ENCODE measurements at regions not wholly inside any gene's neighbourhood (a gene's known extent, or its start where the extent isn't known, plus 50 kb on each side); places are given as distances from the start of the nearest gene placed in this dataset.
"Not testable (repeated sequence)": the region's sequence is repeated elsewhere in the genome, so short reads cannot be mapped to it uniquely, and the experiment has no call there.

DNA sequence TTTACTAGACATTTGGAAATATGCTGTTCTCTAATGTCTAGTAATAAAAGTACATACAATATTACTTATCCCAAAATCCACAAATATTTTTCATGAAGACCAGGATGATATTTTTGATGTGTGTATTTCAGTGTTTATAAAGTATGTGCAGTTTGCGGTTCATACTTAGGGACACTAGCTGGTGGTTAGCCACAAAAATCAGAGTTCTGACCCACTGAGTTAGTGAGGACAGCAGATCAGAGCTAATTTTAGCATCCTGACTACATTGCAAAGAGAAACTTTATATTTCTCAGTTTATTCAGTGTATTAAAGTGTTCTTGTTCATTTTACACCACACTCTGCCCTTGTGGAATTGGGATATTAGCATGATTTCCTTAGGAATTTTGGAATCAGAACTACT, 655.3 kb downstream of the HTR1A start:
- no peak for DNase-seq

DNA sequence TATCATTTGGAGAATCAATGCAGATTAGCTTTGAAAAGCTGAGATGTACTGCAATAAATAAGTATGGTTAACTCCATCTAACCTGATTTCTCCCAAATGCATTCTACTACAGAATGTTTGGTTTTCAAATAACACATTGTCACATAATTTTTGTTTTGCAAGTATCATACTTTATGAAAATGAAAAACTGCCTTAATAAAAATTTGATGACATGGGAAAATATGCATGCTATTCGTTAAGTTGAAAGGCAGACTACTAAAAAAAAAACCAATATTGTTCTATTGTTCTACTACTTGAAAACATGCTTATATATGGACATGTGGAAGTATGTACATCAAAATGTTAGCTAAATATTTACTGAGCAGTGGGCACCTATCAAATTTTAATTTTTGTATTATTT, 668.9 kb downstream of the HTR1A start:
- DNase-seq: no peak

DNA sequence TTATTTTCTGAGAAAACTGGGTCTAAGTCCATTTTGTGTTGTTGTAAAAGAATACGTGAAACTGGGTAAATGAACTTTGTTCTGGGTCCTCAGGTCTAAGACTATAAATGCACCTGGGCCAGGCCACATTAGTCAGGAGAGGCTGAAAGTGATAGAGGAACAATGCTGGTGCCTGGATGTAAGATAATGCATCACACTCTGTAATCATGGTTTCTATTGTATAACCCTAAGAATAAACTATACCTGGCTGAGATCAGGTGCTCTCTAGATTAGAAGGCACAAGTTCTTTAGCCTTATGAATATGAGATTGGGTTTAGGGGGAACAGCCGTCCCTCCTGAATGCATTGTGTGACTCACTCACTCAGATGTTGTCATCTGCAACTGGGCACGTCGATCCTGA, 675.5 kb downstream of the HTR1A start:
- no peak for DNase-seq

GRCh38 chr5:63263411-63263810, 684.8 kb downstream of the LRRC70 start:
- DNase-seq: no peak

GRCh38 chr5:63262185-63262981, 683.8 kb downstream of the LRRC70 start:
- DNase-seq: no peak

DNA sequence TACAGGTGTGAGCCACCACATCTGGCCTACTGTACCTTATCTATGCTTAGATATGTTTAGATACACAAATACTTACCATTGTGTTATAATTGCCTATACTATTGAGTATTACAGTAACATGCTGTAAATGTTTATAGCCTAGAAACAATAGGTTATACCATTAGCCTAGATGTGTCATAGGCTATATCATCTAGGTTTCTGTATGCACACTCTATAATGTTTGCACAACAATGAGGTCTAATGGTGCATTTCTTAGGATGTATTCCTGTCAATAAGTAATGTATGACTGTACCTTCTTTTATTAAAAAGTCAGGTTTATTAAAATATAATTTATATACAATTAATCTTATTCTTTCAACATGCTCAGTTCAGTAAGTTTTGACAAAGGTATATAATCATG, 683.1 kb downstream of the LRRC70 start:
- no peak for DNase-seq

- no peak for DNase-seq
These were observed 677.0 kb downstream of the LRRC70 start for GRCh38 chr5:63255594-63255993.

GRCh38 chr5:63250939-63251338, 672.3 kb downstream of the LRRC70 start:
- DNase-seq: no peak

- DNase-seq: no peak
These were observed 671.3 kb downstream of the LRRC70 start for GRCh38 chr5:63249960-63250359.

- DNase-seq: no peak
These were observed 669.0 kb downstream of the LRRC70 start for GRCh38 chr5:63247651-63248050.

DNA sequence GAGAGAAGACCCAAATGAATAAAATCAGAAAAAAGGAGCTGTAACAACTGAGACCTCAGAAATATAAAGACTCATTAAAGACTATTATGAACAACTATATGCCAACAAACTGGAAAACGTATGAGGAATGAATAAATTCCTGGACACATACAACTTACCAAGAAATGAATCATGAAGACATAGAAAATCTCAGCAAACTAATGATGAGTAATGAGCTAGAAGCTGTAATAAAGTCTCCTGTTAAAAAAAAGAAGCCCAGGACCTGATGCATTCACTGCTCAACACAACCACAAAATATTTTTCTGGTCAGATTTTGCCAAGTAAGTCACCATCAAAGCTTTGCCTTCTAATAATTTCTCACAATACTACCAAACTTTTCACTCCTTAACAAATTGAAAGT, 666.7 kb downstream of the LRRC70 start:
- DNase-seq: no peak

DNA sequence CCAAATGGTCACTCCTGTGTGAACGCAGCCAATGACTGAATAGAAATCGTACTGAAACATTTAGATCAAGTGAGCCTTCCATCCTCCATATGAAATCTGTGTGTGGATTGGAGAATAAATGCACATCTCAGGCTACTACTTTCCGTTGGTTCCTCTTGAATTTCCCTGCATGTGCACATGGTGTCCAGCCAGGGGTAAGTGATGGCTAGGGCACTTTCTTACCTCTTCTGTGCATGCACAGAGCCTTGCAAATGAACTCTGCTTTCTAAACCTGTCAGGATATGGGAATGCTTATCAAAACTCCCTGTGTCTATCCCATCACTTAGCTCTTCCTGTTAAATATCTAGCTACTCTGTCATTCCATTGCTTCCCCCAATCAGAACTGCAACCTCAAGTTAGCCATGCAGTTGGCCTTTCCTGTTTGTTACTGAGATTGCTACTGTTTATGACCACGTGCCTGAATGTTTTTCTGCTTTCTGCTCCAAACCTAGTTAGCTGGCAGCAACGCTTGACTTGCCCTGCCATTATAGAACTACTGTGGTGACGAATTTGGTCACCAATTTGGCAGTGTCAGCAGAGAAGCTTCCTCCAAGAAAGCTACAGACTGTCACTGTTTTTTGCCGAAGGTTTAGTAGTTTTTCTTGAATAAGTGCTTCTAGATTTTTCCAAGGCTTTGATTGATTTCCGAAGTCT, 661.6 kb downstream of the LRRC70 start:
- no peak for DNase-seq

GRCh38 chr5:63233911-63234310, 655.3 kb downstream of the LRRC70 start:
- no peak for DNase-seq

- DNase-seq: no peak
These were observed 654.7 kb downstream of the LRRC70 start for GRCh38 chr5:63233361-63233760.

DNA sequence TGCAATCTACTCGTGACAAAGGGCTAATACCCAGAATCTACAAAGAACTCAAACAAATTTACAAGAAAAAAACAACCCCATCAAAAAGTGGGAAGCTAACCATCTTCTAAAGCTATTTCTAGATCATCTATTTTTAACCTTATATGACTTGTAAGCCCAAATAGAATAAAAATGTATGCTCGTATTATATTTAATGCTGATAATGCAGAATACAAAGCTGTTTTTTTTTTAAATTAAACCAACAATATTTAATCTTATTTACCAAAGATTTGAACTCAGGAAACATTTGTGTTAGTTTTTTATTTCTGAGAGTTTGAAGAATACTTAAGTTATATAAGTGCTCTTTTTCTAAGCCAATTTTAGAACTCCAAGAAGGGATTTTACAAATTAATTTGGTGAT, 652.1 kb downstream of the LRRC70 start:
- no peak for DNase-seq

GRCh38 chr5:63228154-63228553, 649.5 kb downstream of the LRRC70 start:
- no peak for DNase-seq

DNA sequence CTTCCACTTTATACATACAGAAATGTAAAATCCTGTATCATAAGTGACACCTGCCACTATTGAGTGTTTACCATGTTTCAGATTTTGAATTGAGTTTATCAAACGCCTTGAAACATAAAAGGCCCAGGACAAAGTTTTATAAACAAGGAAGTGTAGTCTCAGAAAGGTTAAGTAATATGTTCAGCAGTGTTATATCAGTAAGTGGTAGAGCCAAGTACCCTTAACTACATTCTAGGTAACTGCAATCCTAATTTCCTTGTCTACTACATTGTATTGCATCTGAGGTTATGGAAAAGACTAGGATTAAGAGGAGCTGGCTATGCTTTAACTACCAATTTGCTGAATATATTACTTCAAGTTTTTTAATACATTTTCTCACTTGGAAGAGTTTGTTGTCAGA, 641.6 kb downstream of the LRRC70 start:
- DNase-seq: no peak

DNA sequence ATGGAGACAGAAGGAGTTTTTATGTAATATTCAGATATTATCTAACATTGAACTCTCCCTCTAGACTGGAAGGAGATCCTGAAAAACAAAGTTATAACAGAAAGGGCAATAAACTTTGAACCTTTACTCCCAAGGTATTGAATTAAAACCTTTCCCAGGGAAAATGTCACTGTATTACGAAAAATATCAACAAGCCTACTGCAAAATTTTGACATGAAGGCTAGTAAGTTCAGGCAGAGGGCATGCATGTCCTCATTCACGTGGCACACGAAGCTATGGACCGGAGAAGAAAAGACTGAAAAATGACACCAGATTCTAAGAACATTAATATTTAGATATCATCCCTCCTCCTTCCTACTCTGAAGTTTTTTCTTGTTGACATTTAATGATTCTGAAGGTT, 638.8 kb downstream of the LRRC70 start:
- DNase-seq: no peak

DNA sequence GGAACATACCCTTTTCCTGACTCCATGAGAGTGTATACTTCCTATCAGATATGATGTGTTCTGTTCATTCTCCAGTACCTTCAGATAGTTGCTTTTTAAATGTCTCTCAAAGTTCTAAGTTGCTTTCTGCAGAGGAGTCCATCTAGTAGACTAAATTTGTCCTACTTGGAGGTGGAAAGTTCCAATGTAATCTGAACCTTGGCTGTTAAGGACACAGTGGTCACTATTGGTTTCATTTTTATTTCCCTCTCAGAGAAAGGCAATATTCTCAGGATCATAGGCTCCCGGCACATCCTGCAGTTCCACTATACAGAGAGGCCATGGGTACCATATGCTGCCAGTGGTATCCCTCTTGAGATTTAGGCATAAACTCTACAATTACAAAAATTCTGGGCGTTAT, 634.6 kb downstream of the LRRC70 start:
- DNase-seq: no peak

- DNase-seq: no peak
These were observed 633.0 kb downstream of the LRRC70 start for GRCh38 chr5:63211448-63212132.

DNA sequence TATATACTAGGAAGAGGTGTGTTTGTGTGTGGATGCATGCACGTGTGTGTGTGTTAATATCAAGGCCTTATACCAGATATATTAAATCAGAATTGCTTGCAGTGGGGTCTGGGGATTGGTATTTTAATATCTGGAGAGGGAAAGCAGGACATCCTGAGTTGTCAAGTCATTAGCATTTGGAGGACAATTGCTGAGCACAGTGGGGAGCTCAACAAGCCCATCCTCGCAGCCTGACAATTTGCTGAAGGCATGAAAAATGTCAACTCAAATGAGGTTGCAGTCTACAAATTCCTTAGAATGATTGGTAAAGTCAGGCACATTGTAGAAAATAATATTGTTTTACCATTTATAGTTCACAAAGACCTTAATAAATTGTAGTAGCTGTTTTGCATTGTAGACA, 627.4 kb downstream of the LRRC70 start:
- no peak for DNase-seq

- DNase-seq: no peak
These were observed 623.1 kb downstream of the LRRC70 start for GRCh38 chr5:63201738-63202137.

DNA sequence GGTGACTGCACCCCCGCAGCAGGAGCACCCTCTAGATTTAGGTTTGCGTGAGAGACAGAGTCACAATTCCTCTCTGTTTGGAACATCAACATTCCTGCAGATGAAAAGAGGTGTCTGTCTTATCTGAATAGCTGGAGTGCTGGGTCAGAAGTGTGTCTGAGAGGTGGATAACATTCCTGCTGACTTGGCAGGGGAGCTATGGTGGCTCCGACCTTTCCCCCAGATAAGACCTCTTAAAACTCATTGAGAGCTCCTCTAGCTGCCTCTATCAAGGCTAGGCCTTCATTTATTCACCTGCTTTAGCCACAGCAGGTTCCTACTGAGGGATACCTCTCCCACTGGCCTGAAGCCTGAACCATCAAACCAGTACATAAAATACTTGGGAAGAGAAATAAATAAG, 615.5 kb downstream of the LRRC70 start:
- no peak for DNase-seq

GRCh38 chr5:63180190-63180589, 601.6 kb downstream of the LRRC70 start:
- DNase-seq: not testable (repeated sequence)

All from right forelimb (tissue), 1 donor.